ENCODE measurements at regions not wholly inside any gene's neighbourhood (a gene's known extent, or its start where the extent isn't known, plus 50 kb on each side); places are given as distances from the start of the nearest gene placed in this dataset.
"Not testable (repeated sequence)": the region's sequence is repeated elsewhere in the genome, so short reads cannot be mapped to it uniquely, and the experiment has no call there.

GRCh38 chr3:166274351-166275023 lies 437.3 kb upstream of the BCHE start:
- peaks cover 0 to 10% (median 0%) of the 10 kb centered on the region in 11 donors for H3K9me3 ChIP-seq
- 65 to 68% methylated on average over 4 of the region's 4 CpGs for WGBS, 2 donors
- H3K27me3 ChIP-seq: no peaks in the 10 kb centered on the region
- no peak for TF ChIP-seq CTCF (IDR thresholded peaks at IDR 0.05)
- H3K27ac ChIP-seq: no peak overlapping the region
- intact Hi-C loops (cut with DNase I): no loop called here
- no peak overlapping the region for H3K4me3 ChIP-seq
- H3K36me3 ChIP-seq: no peaks in the 10 kb centered on the region
- DNase-seq (no peak), ATAC-seq (no peak)
- no peaks in the 10 kb centered on the region for H3K4me1 ChIP-seq

GRCh38 chr3:166270429-166270828 lies 433.2 kb upstream of the BCHE start:
- no peak for TF ChIP-seq CTCF (IDR thresholded peaks at IDR 0.05)
- no peak for DNase-seq
- Histone ChIP-seq H3K4me1 (no peaks in the 10 kb centered on the region), H3K36me3 (no peaks in the 10 kb centered on the region), H3K27me3 (no peaks in the 10 kb centered on the region), H3K27ac (no peak overlapping the region), H3K4me3 (no peak overlapping the region), H3K9me3 (peaks cover 0 to 4% (median 0%) of the 10 kb centered on the region in 11 donors)
- intact Hi-C loops (cut with DNase I): no loop called here
- WGBS, 2 donors: 11 to 27% methylated on average over 1 of the region's 1 CpG
- ATAC-seq: no peak

GRCh38 chr3:166265153-166265552 lies 427.9 kb upstream of the BCHE start:
- no peaks in the 10 kb centered on the region for H3K36me3 ChIP-seq
- no peaks in the 10 kb centered on the region for H3K27me3 ChIP-seq
- WGBS, 2 donors: 78 to 88% methylated on average over 4 of the region's 4 CpGs
- H3K27ac ChIP-seq: no peak overlapping the region
- no peak for DNase-seq
- TF ChIP-seq CTCF (IDR thresholded peaks at IDR 0.05): no peak
- no peak for ATAC-seq
- H3K9me3 ChIP-seq: peaks cover 0 to 6% (median 0%) of the 10 kb centered on the region in 11 donors
- intact Hi-C loops (cut with DNase I): no loop called here
- H3K4me1 ChIP-seq: no peaks in the 10 kb centered on the region
- H3K4me3 ChIP-seq: no peak overlapping the region

GRCh38 chr3:166263460-166263859 lies 426.2 kb upstream of the BCHE start:
- intact Hi-C loops (cut with DNase I): no loop called here
- no peak overlapping the region for H3K4me3 ChIP-seq
- DNase-seq (no peak), ATAC-seq (no peak)
- no peaks in the 10 kb centered on the region for H3K27me3 ChIP-seq
- no peak overlapping the region for H3K27ac ChIP-seq
- no peak for TF ChIP-seq CTCF (IDR thresholded peaks at IDR 0.05)
- no peaks in the 10 kb centered on the region for H3K4me1 ChIP-seq
- 71 to 72% methylated on average over 2 of the region's 2 CpGs for WGBS, 2 donors
- peaks cover 0 to 6% (median 0%) of the 10 kb centered on the region in 11 donors for H3K9me3 ChIP-seq
- no peaks in the 10 kb centered on the region for H3K36me3 ChIP-seq

- intact Hi-C loops (cut with DNase I); H3K4me3 ChIP-seq; H3K4me1 ChIP-seq; H3K36me3 ChIP-seq; DNase-seq; H3K27ac ChIP-seq; H3K27me3 ChIP-seq; ATAC-seq: not testable (repeated sequence)
- peaks cover 0 to 22% (median 0%) of the 10 kb centered on the region in 11 donors for H3K9me3 ChIP-seq
- 91 to 95% methylated on average over 17 to 40 of the region's 41 CpGs for WGBS, 2 donors
Measured at GRCh38 chr3:166258293-166258850, 421.1 kb upstream of the BCHE start.
